ENCODE measurements at regions not wholly inside any gene's neighbourhood (a gene's known extent, or its start where the extent isn't known, plus 50 kb on each side); places are given as distances from the start of the nearest gene placed in this dataset.
"Not testable (repeated sequence)": the region's sequence is repeated elsewhere in the genome, so short reads cannot be mapped to it uniquely, and the experiment has no call there.

DNA sequence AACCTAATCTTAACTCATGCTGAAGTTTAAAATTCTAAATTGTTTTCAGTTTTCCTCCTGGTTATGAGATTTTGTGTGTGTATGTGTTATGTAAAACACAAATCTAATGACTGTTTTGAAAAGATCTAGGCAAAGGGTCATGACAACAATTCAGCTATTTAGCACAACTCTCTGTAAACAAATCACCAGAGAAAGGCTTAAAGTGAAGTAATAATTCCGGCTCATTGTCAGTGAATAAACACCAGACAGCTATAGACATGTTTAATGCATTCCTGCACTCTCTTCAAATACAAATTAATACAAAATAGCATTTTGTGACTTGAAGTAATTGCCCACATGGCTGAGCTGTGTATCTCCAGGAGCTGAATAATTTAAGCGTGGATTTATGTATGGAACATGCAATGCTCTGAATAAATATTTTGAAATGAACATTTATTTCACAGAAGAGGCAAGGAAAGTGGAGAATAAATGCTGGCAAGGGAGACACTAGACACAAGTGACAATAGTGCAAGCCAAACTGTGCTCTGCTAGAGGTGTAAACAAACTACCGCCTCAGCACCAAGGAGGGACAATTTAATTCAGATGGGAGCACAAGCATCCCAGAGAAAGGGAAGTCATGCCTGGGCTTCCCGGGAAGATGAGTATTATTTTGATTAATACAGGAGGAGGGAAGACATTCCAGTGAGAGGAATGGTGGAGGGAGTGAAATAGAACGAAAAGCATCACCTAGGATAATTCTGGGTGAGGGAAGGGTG lies 133.6 kb upstream of the XPO1 start:
- DNase-seq, result no peak

DNA sequence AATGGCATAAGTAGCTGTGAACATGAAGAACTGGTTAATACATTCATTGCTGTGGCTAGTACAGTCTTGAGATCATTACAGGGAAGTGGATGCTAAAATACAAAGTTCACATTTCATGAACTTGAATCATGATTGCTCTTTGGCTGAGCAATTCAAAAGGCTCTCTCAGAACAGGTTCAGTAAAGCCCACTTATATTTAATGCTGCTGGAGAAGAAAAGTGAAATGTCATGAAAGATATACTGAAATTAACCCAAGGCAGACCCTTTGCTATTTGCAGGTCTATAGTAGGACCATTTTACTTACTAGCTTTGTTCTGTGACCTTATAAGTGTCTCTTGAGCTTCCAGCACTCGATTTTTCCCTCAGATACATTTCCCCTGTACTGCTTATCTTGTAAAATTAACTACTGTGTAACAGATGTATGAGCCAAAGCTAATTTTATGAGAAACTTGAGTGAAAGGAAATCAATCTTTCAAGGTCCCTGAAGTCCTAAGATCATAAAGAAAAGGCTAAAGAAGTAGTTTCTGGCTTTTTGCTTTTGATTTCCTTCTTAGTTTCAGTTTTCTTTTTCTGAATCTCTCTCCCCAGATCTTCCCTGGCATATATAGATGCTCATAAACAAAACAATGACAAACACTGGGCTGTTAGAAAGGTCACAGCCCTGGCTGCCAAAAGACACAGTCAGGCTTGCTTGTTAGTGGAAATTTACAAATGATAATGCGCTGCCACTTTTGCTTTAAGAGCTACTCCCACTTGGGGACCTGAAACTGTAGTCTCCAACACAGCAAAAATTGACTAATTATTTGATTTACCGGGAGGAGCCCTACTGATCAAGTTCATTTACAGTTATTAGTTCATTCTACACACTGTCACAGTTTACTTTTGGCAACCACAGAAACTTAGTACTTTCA lies 132.7 kb upstream of the XPO1 start:
- DNase-seq, result peak in 1 of 2 donors; percentile 30

DNA sequence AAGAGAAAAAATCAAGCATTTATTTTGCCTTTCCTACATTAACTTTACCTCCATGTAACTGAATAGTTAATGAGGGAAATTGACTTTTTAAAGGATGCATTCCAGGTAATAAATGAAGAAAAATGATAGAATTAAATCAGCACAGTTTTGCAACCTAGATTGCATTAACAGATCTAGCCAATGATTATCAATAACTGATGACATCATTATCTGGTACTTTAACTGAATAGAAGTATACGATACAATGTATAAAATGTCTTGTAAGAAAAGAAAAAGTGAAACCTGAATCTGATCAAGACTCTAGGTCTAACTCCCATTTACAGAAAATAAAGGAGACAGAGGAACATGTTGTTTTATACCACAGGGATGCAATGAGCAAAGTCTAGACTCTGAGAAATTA lies 126.0 kb upstream of the XPO1 start:
- no peak for DNase-seq

DNA sequence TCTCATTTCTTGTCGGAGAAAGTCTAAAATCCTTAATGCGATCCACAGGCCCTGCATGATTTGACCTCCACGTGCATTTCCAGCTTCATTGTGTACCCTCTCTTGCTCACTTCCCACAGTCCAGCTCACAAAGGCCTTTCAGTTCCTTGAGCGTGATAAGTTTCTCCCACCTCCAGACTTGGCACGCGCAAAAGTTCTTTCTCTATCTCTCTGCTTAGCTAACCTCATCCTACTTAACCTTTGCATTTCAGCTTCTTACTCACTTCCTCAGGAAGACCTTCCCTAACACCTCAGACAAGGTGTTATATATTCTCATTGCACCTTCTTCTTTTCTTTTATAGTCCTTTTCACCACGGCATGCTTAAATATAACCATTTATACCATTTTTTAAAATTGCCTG lies 124.8 kb upstream of the XPO1 start:
- peak in 1 of 2 donors; percentile 27 for DNase-seq

DNA sequence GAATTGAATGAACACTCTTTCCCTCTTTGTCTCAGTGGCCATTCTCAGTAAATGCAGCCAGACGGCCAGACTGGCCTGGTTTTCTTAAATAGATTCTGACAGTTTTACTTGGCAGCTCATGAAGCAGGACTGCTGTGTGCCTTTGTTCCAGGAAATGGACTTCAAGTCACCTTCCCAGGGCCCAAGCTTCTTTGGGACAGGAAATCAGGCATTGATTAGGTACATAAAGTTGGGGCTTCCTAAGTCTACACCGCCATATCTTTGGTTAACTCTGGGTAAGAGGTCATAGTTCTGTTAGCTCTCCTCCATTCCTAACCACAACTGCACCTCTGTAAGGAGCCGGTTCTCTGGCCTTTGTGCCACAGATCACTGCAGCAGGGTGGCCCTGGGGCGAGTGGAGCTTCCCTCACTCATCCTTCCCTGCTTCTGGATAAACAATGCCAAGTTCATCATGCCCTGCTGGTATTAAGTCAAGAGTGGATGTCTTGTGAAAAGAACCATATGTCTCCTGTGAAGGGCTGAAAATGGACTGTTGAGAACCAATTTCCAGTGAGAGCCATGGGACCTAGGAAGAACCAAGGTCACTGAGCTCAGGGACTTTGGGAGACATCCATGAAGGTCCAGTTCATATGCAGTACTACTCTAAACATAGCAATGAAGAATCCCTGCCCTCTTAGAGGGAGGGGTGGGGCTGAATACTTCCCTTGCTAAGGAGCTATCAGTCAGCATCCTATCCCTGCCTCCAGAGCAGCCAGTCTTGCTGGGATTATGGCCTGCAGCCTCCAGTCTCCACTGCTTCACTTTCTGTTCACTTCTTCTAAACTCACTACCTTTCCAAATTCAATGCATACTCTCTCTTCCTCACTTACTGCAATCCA lies 122.6 kb upstream of the XPO1 start:
- DNase-seq, result no peak

DNA sequence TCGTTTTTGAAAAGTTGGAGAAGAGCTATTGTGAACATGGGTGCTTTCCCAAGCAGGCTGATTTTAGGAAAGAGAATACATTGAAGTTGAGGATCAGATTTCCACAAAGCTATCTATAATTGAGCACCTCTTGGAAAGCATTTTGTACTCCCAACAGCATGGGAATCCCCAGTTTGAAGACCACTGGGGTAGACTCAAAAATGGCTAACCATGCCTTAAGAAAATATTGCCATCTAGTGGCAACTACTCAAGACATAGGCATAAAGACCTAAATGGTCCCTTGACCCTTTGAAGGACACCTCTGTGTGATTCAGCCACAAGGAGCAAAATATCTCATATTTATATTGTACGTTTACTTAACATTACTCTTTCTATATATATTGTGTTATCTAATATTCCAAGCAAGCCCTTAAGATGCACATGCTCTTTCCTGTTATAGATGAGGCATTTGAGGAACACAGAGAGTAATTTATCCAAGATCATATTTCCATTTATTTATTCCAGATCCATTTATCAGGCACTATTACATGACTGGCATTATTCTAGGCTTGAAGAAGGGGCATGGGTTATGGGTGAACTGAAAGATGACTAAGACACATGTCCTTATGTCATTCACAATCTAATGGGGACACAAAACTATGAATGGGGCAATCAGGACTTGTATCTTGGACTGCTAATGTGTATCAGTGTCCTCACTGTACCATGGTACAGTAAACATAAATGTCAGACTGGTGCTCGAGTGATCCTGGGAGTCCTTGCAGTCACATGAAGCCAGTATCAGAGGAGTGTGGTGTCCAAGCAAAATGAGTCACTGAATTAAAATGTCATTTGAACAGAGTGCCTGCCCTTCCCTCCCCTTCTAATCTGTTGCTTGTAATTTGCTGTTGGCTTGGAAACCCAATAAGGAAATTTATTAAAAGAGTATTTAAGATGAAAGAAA lies 121.0 kb upstream of the XPO1 start:
- DNase-seq, result peak in 1 of 2 donors; percentile 32

DNA sequence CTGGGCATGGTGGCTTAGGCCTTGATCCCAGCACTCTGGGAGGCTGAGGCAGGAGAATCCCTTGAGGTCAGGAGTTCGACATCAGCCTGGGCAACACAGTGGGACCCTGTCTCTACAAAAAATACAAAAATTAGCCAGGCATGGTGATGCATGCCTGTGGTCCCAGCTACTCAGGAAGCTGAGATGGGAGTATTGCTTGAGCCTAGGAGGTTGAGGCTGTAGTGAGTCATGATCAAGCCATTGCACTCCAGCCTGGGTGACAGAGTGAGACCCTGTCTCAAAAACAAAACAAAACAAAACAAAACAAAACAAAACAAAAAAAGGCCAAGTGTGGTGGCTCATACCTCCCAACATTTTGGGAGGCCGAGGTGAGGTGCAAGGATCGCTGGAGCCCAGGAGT lies 111.8 kb upstream of the XPO1 start:
- not testable (repeated sequence) for DNase-seq

DNA sequence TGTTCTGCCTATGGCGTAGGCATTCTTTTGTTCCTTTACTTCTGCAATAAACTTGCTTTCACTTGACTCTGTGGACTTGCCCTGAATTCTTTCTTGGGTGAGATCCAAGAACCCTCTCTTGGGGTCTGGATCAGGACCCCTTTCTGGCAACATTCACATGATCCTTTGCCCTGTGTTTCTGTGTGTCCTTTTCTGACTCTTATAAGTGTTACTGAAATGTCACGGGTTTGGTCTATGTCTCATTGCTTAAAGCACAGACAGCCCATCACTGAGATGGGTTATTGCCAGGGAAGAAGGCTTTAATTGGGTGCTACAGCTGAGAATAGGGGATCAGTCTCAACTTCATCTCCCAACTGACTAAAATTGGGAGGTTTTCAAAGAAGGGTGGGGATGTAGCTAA lies 110.9 kb upstream of the XPO1 start:
- no peak for DNase-seq

DNA sequence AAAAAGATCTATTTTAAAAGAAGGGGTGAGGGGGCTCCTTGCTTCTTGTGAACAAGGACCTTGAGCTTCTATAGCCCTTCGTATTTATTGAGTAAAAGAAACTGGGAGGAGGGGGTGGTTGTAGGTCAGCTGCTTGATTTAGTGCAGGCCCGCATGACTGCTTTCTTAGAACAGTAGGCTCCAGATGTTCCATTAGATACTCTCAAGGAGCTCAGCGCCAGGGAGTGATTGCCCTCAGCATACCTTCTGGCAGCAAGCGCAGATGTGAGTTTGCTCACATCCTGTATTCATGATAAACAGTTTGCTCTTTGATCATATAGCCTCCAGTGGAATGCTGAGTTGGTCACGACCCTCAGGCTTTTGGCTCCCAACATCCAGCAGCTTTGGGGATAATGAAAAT lies 108.9 kb upstream of the XPO1 start:
- no peak for DNase-seq

DNA sequence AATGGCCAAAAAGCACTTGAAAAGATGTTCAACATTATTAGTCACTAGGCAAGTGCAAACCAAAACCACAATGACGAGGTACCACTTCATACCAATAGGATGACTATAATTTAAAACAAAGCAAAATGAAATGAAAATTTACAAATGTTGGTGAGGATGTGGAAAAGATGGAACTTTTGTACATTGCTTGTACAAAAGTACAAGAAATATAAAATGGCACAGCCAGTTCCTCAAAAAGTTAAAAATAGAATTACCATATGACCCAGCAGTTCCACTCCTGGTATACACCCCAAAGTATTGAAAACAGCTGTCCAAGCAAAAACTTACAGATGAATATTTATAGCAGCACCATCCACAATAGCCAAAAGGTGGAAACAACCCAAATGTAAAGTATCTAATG lies 107.8 kb upstream of the XPO1 start:
- no peak for DNase-seq

DNA sequence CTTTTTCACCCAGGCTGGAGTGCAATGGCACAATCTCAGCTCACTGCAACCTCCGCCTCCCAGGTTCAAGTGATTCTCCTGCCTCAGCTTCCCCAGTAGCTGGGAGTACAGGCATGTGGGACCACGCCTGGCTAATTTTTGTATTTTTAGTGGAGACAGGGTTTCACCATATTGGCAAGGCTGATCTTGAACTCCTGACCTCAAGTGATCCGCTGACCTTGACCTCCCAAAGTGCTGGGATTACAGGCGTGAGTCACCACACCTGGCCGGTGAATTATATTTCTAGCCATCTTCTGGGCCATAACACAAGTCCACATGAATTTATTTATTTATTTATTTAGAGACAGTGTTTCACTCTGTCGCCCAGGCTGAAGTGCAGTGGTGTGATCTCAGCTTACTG lies 105.0 kb upstream of the XPO1 start:
- DNase-seq, result not testable (repeated sequence)

DNA sequence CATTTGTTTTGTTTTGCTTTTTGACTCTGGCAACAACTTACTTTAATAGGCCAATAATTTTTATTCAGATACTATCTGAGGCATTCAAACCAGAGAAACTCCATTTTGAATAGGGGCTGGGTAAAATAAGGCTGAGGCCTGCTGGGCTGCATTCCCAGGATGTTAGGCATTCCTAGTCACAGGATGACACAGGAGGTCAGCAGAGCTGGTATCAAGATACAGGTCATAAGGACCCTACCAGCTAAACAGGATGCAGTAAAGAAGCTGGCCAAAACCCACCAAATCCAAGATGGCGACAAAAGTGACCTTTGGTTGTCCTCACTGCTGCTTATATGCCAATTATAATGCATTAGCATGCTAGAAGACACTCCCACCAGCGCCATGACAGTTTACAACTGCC lies 102.2 kb upstream of the XPO1 start:
- DNase-seq, result no peak

DNA sequence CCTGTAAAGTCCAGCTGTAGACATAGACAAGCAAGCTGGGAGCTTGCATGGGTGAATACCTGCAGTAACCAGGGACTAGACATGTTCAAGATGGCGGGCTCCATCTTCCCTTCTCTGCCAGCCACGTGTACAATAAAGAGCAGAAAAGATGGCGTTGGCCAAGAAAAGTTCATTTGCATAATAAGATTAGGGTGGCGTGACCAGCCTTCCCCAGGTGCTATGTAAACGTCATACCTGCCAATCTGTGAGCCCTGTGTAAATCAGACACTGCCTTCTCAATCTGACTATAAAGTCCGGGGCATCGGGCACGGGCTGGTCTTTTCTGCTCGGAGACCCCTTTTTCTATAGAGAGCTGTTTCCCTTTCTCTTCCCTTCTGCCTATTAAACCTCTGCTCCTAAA lies 101.6 kb upstream of the XPO1 start:
- no peak for DNase-seq

DNA sequence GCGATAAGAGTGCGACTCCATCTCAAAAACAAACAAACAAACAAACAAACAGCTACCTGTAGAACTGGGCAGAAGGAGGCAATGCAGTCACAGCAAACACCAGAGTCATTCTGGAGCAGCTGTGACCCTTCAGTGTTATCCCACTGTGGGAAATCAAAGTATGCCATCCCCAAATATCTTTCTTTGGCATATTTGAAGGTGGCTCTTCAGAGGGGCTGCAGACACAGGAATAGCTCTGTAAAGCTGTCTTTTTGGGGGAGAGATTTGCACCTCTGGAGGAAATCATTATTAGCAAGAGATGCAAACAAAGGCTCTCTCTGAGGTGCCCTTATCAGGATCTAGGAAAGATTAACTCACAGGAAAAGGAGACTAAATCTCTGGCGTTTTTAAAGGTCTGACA lies 98.5 kb upstream of the XPO1 start:
- DNase-seq, result no peak

DNA sequence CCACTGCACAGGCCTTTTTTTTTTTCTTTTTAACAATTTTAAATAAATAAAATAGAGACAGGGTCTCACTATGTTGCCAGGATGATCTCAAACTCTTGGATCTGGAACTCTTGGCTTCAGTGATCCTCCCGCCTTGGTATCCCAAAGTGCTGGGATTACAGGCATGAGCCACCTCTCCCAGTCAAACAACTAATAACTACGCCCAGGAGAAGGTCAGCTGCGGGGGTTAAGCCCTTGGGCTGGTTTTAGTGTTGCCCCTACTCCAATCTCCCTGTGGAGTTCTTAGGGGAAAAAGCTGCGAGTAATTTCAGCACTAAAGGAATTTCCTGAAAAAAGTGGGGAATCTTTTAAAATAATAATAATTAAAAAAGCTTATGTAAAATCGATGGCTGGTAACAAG lies 96.4 kb upstream of the XPO1 start:
- no peak for DNase-seq

DNA sequence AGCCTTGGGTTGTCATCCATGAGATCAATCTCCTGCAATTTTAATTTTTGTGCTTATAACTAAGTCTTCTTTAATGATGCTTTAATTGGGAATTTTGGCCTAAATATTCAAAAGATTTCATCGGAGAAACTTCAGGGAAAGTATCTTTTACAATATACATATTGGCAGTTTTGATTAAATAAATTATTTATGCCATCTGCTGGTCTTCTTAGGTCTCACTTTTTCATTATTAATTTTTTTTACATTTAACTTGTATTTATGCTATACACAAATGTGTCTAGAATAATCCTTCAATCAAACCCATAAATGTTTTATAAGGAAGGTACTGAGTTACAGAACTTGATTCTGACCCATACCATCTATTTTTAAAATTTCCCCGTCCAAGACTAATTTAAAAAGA lies 95.1 kb upstream of the XPO1 start:
- no peak for DNase-seq

DNA sequence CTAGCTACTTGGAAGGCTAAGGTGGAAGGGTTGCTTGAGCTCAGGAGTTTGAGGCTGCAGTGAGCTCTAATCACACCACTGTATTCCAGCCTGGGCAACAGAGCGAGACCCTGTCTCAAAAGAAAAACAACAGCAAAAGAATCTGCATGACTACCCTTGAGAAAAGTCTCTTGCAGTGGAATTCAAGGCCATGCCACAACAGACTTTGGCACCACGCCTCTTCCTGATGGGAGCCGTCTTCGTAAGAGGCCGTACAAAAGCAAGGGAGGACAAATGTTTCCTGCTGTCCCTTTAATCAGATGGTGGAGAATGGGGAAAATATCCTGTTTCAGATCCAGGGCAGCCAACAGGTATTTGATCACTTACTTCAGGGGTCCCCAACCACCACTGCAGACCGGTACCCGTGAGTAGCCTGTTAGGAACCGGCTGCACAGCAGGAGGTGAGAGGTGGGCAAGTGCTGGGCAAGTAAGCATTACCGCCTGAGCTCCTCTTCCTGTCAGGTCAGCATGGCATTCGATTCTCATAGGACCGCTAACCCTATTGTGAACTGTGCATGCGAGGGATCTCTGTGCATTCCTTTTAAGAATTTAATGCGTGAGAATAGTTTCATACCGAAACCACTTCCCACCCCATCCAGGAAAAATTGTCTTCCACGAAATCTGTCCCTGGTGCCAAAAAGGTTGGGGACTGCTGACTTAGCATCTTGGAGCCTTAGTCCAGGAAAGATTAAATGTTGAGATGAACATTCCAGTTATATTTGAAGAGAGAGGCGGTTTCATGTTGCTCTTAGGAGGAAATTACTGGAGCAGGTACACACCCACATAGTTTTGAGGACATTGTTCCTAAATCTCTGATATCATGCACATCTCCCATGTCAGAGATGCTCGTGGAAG lies 94.4 kb upstream of the XPO1 start:
- DNase-seq, result no peak

DNA sequence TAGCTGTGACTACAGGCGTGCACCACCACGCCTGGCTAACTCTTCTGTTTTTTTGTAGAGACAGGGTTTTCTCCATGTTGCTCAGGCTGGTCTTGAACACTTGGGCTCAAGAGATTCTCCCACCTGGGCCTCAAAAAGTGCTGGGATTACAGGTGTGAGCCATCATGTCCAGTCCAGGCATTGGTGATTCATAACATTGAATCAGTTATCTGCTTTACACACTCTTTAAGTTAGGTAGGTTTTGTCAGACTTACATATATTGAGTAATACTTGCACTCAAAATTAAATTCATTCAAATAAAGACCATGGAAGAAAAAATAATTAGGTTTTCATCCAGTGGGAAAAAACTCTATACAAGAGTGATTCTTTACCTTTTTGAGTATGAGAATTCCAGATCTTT lies 93.2 kb upstream of the XPO1 start:
- no peak for DNase-seq

DNA sequence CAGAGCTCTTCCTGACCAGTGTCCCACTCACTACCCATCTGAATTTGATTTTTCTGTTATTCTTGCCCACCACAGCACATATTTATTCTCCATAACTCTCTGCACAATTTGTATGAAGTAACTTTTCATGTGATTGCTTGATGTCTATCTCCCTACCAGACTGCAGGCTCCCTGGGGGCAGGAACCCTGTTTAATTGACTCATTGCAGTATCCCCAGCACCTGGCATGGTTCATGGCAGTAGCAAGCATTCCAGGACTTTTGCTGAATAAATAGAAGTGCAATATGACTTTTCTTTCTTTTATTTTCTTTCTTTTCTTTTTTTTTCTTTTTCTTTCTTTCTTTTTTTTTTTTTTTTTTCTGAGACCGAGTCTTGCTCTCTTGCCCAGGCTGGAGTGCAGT lies 88.7 kb upstream of the XPO1 start:
- DNase-seq, result no peak

DNA sequence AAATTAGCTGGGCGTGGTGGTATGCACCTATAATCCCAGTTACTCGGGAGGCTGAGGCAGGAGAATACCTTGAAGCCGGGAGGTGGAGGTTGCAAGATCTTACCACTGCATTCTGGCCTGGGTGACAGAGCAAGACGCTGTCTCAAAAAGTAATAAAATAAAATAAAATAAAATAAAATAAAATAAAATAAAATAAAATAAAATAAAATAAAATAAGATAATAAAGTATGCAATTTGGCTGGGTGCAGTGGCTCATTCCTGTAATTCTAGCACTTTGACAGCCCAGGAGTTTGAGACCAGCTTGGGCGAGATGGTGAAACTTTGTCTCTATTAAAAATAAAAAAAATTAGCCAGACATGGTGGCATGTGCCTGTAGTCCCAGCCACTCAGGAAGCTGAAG lies 85.6 kb upstream of the XPO1 start:
- DNase-seq, result no peak
